ENCODE measurements at regions not wholly inside any gene's neighbourhood (a gene's known extent, or its start where the extent isn't known, plus 50 kb on each side); places are given as distances from the start of the nearest gene placed in this dataset.

GRCh38 chr11:82024760-82025159 lies 708.9 kb downstream of the FAM181B start:
- H2AFZ ChIP-seq (ENCODE audit: low read depth, low read length), result no peak overlapping the region
- DNase-seq (ENCODE audit: low read depth, low spot score) (no peak), FAIRE-seq (no peak)
- no peak overlapping the region for H3K4me2 ChIP-seq (ENCODE audit: insufficient read depth, low read length)
- H3K9me1 ChIP-seq (replicated peaks; ENCODE audit: control insufficient read depth, extremely low read depth, insufficient read depth, low read length), result no peaks in the 10 kb centered on the region
- BruUV-seq (replicated peaks), result no TSS peak
- CTCF ChIA-PET, result no interaction called here
- no peaks in the 10 kb centered on the region for H3K79me2 ChIP-seq (ENCODE audit: control insufficient read depth, insufficient read depth, low read length)
- H3K9me3 ChIP-seq (replicated peaks; ENCODE audit: control insufficient read depth, insufficient read depth, low read length), result no peaks in the 10 kb centered on the region
- dilution Hi-C loops (cut with MboI; ENCODE audit: extremely low pct_ligation_motif_present, low sequenced_read_pairs) (no loop called here), intact Hi-C loops (cut with micrococcal nuclease) (no loop called here)
- POLR2A ChIA-PET, result no interaction called here
- H3K9ac ChIP-seq (replicated peaks; ENCODE audit: extremely low read depth, insufficient read depth, low read length), result no peak overlapping the region
- H3K27me3 ChIP-seq (ENCODE audit: control insufficient read depth in 2 of 2, insufficient read depth in 2 of 2, low read length in 2 of 2), result no peaks in the 10 kb centered on the region
- no peak overlapping the region for H3K4me3 ChIP-seq (replicated peaks in 1 of 3; ENCODE audit: insufficient read depth in 1 of 3, low read depth in 1 of 3, low read length in 3 of 3)
- no peaks in the 10 kb centered on the region for H4K20me1 ChIP-seq (replicated peaks; ENCODE audit: control insufficient read depth, extremely low read depth, insufficient read depth, low read length)
- H3K4me1 ChIP-seq (ENCODE audit: control insufficient read depth, extremely low read depth, insufficient read depth, low read length), result no peaks in the 10 kb centered on the region
- no peaks in the 10 kb centered on the region for H3K36me3 ChIP-seq (ENCODE audit: control insufficient read depth in 2 of 2, extremely low read depth in 1 of 2, insufficient read depth in 2 of 2, low read length in 2 of 2)
- TF ChIP-seq GATA2 (IDR thresholded peaks at IDR 0.05; ENCODE audit: insufficient read depth, insufficient read length, low read depth, low read length) (no peak), EZH2 (IDR thresholded peaks at IDR 0.05; ENCODE audit: borderline replicate concordance, low read depth, low read length, severe bottlenecking) (no peak), CTCF (IDR thresholded peaks at IDR 0.05; ENCODE audit: extremely low read depth in 1 of 2, insufficient read depth in 1 of 2, low read depth in 1 of 2, low read length in 2 of 2) (no peak), FOS (IDR thresholded peaks at IDR 0.05; ENCODE audit: borderline replicate concordance, insufficient read depth, low read length) (no peak), MYC (IDR thresholded peaks at IDR 0.05; ENCODE audit: low read depth, low read length) (no peak)
- no peak overlapping the region for H3K27ac ChIP-seq (ENCODE audit: insufficient read depth, low read depth, low read length)

GRCh38 chr11:82012276-82012675 lies 721.4 kb downstream of the FAM181B start:
- Histone ChIP-seq H3K79me2 (ENCODE audit: control insufficient read depth, insufficient read depth, low read length) (no peaks in the 10 kb centered on the region), H3K27me3 (ENCODE audit: control insufficient read depth in 2 of 2, insufficient read depth in 2 of 2, low read length in 2 of 2) (no peaks in the 10 kb centered on the region), H3K9me3 (replicated peaks; ENCODE audit: control insufficient read depth, insufficient read depth, low read length) (no peaks in the 10 kb centered on the region), H3K4me3 (replicated peaks in 1 of 3; ENCODE audit: insufficient read depth in 1 of 3, low read depth in 1 of 3, low read length in 3 of 3) (no peak overlapping the region), H3K4me2 (ENCODE audit: insufficient read depth, low read length) (no peak overlapping the region), H3K9ac (replicated peaks; ENCODE audit: extremely low read depth, insufficient read depth, low read length) (no peak overlapping the region), H3K9me1 (replicated peaks; ENCODE audit: control insufficient read depth, extremely low read depth, insufficient read depth, low read length) (no peaks in the 10 kb centered on the region), H3K4me1 (ENCODE audit: control insufficient read depth, extremely low read depth, insufficient read depth, low read length) (no peaks in the 10 kb centered on the region), H3K27ac (ENCODE audit: insufficient read depth, low read depth, low read length) (no peak overlapping the region), H4K20me1 (replicated peaks; ENCODE audit: control insufficient read depth, extremely low read depth, insufficient read depth, low read length) (no peaks in the 10 kb centered on the region), H3K36me3 (ENCODE audit: control insufficient read depth in 2 of 2, extremely low read depth in 1 of 2, insufficient read depth in 2 of 2, low read length in 2 of 2) (no peaks in the 10 kb centered on the region), H2AFZ (ENCODE audit: low read depth, low read length) (no peak overlapping the region)
- dilution Hi-C loops (cut with MboI; ENCODE audit: extremely low pct_ligation_motif_present, low sequenced_read_pairs) (no loop called here), intact Hi-C loops (cut with micrococcal nuclease) (no loop called here)
- ChIA-PET CTCF (no interaction called here), POLR2A (no interaction called here)
- no TSS peak for BruUV-seq (replicated peaks)
- DNase-seq (ENCODE audit: low read depth, low spot score) (no peak), FAIRE-seq (no peak)
- no peak for TF ChIP-seq POLR2A (IDR thresholded peaks at IDR 0.05; ENCODE audit: low read depth, low read length)
- TF ChIP-seq GATA2 (IDR thresholded peaks at IDR 0.05; ENCODE audit: insufficient read depth, insufficient read length, low read depth, low read length), result no peak
- TF ChIP-seq MYC (IDR thresholded peaks at IDR 0.05; ENCODE audit: low read depth, low read length), result no peak
- no peak for TF ChIP-seq CTCF (IDR thresholded peaks at IDR 0.05; ENCODE audit: extremely low read depth in 1 of 2, insufficient read depth in 1 of 2, low read depth in 1 of 2, low read length in 2 of 2)
- no peak for TF ChIP-seq JUN (IDR thresholded peaks at IDR 0.05; ENCODE audit: borderline replicate concordance, insufficient read depth, insufficient read length, low read depth)
- TF ChIP-seq MAX (IDR thresholded peaks at IDR 0.05; ENCODE audit: insufficient read depth, insufficient read length), result no peak
- TF ChIP-seq EZH2 (IDR thresholded peaks at IDR 0.05; ENCODE audit: borderline replicate concordance, low read depth, low read length, severe bottlenecking), result no peak
- TF ChIP-seq FOS (IDR thresholded peaks at IDR 0.05; ENCODE audit: borderline replicate concordance, insufficient read depth, low read length), result no peak
- no peak for TF ChIP-seq POLR2AphosphoS5 (IDR thresholded peaks at IDR 0.05; ENCODE audit: insufficient read depth, low read depth, low read length)
